Sigmoid colon (tissue), 6 donors: ENCODE measurements at regions not wholly inside any gene's neighbourhood (a gene's known extent, or its start where the extent isn't known, plus 50 kb on each side); places are given as distances from the start of the nearest gene placed in this dataset.

Source experiments
- DNase-seq: peaks from one replicate; pipeline ENCODE4 v3.0.0-alpha.2; 2019
- H3K27ac ChIP-seq, 4 donors: fragments of 200-600 bp; sonication (generic); one replicate each; pipeline ENCODE4 v1.5.1; 2016 to 2019; ENCODE audit warnings: mild to moderate bottlenecking in 1 of 4
- H3K27me3 ChIP-seq, 3 donors: fragments of 200-600 bp; sonication (generic); one replicate each; pipeline ENCODE4 v1.5.1; 2019; ENCODE audit warnings: mild to moderate bottlenecking in 1 of 3
- H3K36me3 ChIP-seq, 4 donors: fragments of 200-600 bp; sonication (generic); one replicate each; pipeline ENCODE4 v1.5.1; 2016 to 2019
- H3K4me1 ChIP-seq, 4 donors: fragments of 200-600 bp; sonication (generic); one replicate each; pipeline ENCODE4 v1.5.1; 2017 to 2019
- H3K4me3 ChIP-seq, 4 donors: fragments of 200-600 bp; sonication (generic); one replicate each; pipeline ENCODE4 v1.5.1; 2017 to 2019; ENCODE audit warnings: mild to moderate bottlenecking in 2 of 4, moderate library complexity in 1 of 4
- H3K9me3 ChIP-seq, 4 donors: fragments of 200-600 bp in 3 of 4; sonication (generic) in 3 of 4; one replicate each; pipeline versions ENCODE4 v1.5.1 to v1.6.1; 2013 to 2019
- EP300 ChIP-seq, 4 donors: sonication (generic); formaldehyde crosslinking; IDR thresholded peaks; one replicate each; pipeline ENCODE4 v1.6.1; 2017; ENCODE audit warnings: antibody characterized with exemption in 4 of 4
- POLR2A ChIP-seq, 2 donors: fragments of 450-650 bp; IDR thresholded peaks; one replicate each; pipeline ENCODE4 v1.6.1; 2016; ENCODE audit warnings: antibody characterized with exemption in 2 of 2, mild to moderate bottlenecking in 2 of 2, moderate library complexity in 2 of 2
- POLR2AphosphoS5 ChIP-seq, 4 donors: sonication (generic); formaldehyde crosslinking; IDR thresholded peaks; one replicate each; pipeline ENCODE4 v1.6.1; 2017; ENCODE audit warnings: antibody characterized with exemption in 4 of 4
- WGBS, 2 donors: extraction: QIAGEN DNeasy Blood & Tissue Kit; methylation state at CpG; one replicate each; pipeline ENCODE4 v1.1.7; 2013; 5-methylcytosine and 5-hydroxymethylcytosine counted together
- intact Hi-C: fragments of 100-400 bp; cut with DNase I; formaldehyde crosslinking; loops from one replicate; pipeline ENCODE4 v1.15.1; 2023
- TF ChIP-seq, protein P1 (sequence below), 4 experiments: fragments of 450-650 bp in 3 of 4; fragments of 200-600 bp in 1 of 4; IDR thresholded peaks; one replicate each; pipeline ENCODE4 v1.5.1; 2016 to 2019; ENCODE audit warnings: antibody characterized with exemption in 4 of 4, mild to moderate bottlenecking in 3 of 4, moderate library complexity in 2 of 4
- donor health status: healthy with polysubstance abuse.
- donor health status: healthy.

- no peaks in the 10 kb centered on the region for H3K36me3 ChIP-seq
- peaks cover 0 to 6% (median 0%) of the 10 kb centered on the region in 4 donors for H3K4me1 ChIP-seq
- no peak overlapping the region for H3K27ac ChIP-seq
- intact Hi-C loops: no loop called here
- H3K9me3 ChIP-seq: no peaks in the 10 kb centered on the region
- no peak for DNase-seq
- no peaks in the 10 kb centered on the region for H3K27me3 ChIP-seq
- TF ChIP-seq POLR2A (IDR thresholded peaks at IDR 0.05) (no peak), POLR2AphosphoS5 (IDR thresholded peaks at IDR 0.05) (no peak), EP300 (IDR thresholded peaks at IDR 0.05) (no peak)
- TF ChIP-seq, protein P1, sequence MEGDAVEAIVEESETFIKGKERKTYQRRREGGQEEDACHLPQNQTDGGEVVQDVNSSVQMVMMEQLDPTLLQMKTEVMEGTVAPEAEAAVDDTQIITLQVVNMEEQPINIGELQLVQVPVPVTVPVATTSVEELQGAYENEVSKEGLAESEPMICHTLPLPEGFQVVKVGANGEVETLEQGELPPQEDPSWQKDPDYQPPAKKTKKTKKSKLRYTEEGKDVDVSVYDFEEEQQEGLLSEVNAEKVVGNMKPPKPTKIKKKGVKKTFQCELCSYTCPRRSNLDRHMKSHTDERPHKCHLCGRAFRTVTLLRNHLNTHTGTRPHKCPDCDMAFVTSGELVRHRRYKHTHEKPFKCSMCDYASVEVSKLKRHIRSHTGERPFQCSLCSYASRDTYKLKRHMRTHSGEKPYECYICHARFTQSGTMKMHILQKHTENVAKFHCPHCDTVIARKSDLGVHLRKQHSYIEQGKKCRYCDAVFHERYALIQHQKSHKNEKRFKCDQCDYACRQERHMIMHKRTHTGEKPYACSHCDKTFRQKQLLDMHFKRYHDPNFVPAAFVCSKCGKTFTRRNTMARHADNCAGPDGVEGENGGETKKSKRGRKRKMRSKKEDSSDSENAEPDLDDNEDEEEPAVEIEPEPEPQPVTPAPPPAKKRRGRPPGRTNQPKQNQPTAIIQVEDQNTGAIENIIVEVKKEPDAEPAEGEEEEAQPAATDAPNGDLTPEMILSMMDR (IDR thresholded peaks at IDR 0.05): no peak
- 64 to 73% methylated on average over 8 of the region's 8 CpGs for WGBS, 2 donors
- no peak overlapping the region for H3K4me3 ChIP-seq
Observed at GRCh38 chr2:23206650-23207049, 178.3 kb upstream of the KLHL29 start.

DNA sequence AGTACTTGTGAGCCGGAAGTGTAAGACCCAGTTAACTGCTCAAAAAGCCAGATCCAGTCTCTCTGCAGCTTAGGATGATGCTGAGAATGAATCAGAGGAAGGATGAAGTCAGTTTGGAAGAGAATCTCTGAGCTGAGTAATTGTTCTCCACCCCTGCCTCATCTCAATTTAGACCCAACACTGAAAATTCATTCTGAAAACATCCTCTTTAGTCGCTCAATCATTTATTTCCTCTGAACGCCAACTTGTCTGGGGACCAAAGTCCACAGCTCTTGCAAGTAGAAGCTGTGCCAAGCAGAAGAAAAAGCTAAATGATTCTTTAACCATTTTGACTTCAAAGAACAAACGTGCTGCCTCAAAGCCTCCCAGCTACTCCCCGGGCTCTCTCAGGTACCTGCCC is 177.1 kb upstream of the KLHL29 start:
- intact Hi-C loops: no loop called here
- TF ChIP-seq POLR2AphosphoS5 (IDR thresholded peaks at IDR 0.05) (no peak), EP300 (IDR thresholded peaks at IDR 0.05) (no peak), POLR2A (IDR thresholded peaks at IDR 0.05) (no peak)
- TF ChIP-seq, protein P1 (IDR thresholded peaks at IDR 0.05): no peak
- 18 to 60% methylated on average over 5 of the region's 5 CpGs for WGBS, 2 donors
- Histone ChIP-seq H3K27ac (no peak overlapping the region), H3K4me3 (no peak overlapping the region), H3K27me3 (no peaks in the 10 kb centered on the region), H3K9me3 (no peaks in the 10 kb centered on the region), H3K36me3 (no peaks in the 10 kb centered on the region), H3K4me1 (peaks cover 0 to 6% (median 0%) of the 10 kb centered on the region in 4 donors)
- DNase-seq: no peak

DNA sequence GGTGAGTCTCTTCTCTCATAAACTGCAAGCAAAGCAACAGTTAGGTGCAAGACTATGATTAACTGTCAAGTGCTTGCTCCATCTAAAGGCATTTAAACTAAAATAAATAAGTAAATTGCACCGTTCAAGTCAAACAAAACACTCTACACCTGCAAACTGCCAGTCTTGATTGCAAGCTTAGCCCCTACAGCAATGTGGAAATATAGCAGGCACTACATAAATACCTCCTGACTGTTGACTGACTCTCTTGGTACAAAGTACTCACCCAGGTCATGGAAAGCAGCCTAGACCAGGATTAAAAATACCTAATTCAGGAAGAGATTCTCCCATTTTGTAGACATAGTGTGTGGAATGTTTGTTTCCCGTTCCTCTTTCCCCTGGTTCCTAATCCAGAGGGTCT is 176.6 kb upstream of the KLHL29 start:
- H3K36me3 ChIP-seq: no peaks in the 10 kb centered on the region
- intact Hi-C loops: no loop called here
- H3K27me3 ChIP-seq: no peaks in the 10 kb centered on the region
- H3K4me1 ChIP-seq: peaks cover 0 to 6% (median 0%) of the 10 kb centered on the region in 4 donors
- no peak for DNase-seq
- TF ChIP-seq POLR2AphosphoS5 (IDR thresholded peaks at IDR 0.05): no peak
- TF ChIP-seq, protein P1 (IDR thresholded peaks at IDR 0.05): no peak
- H3K9me3 ChIP-seq: no peaks in the 10 kb centered on the region
- 11 to 44% methylated on average over 2 of the region's 2 CpGs for WGBS, 2 donors
- H3K27ac ChIP-seq: no peak overlapping the region
- H3K4me3 ChIP-seq: no peak overlapping the region

DNA sequence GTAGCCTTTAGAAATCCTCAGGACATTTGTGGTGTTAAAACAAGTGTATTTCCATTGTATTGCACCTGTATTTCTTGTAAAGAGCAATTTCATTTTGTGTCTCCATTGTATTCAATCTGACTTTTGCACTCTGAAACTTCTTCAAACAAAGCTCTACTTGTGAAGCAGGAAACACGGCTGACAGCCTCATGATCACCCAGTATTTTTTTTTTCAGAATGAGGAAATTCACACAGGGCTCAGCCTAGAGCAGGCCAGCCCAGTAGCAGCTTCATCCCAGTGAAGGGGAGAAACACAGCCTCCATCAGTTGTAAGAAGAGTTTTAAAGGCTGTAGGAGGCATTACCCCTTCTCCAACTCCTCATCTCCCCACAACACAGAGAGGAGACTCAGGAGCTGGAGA is 175.9 kb upstream of the KLHL29 start:
- DNase-seq: no peak
- no peaks in the 10 kb centered on the region for H3K36me3 ChIP-seq
- no peak for TF ChIP-seq POLR2A (IDR thresholded peaks at IDR 0.05)
- no peak for TF ChIP-seq POLR2AphosphoS5 (IDR thresholded peaks at IDR 0.05)
- no peaks in the 10 kb centered on the region for H3K27me3 ChIP-seq
- WGBS, 2 donors: 0% methylated on average over 1 of the region's 1 CpG
- no peaks in the 10 kb centered on the region for H3K9me3 ChIP-seq
- H3K27ac ChIP-seq: no peak overlapping the region
- H3K4me3 ChIP-seq: no peak overlapping the region
- intact Hi-C loops: no loop called here
- H3K4me1 ChIP-seq: peaks cover 0 to 6% (median 0%) of the 10 kb centered on the region in 4 donors

GRCh38 chr2:23211987-23212583 is 172.9 kb upstream of the KLHL29 start:
- intact Hi-C loops: no loop called here
- no peak overlapping the region for H3K4me3 ChIP-seq
- DNase-seq: no peak
- WGBS, 2 donors: 31 to 70% methylated on average over 5 of the region's 5 CpGs
- H3K27me3 ChIP-seq: no peaks in the 10 kb centered on the region
- H3K36me3 ChIP-seq: no peaks in the 10 kb centered on the region
- TF ChIP-seq POLR2AphosphoS5 (IDR thresholded peaks at IDR 0.05): no peak
- TF ChIP-seq EP300 (IDR thresholded peaks at IDR 0.05): no peak
- no peak for TF ChIP-seq POLR2A (IDR thresholded peaks at IDR 0.05)
- TF ChIP-seq, protein P1 (IDR thresholded peaks at IDR 0.05): no peak
- no peak overlapping the region for H3K27ac ChIP-seq
- H3K9me3 ChIP-seq: no peaks in the 10 kb centered on the region
- no peaks in the 10 kb centered on the region for H3K4me1 ChIP-seq
